Astrocyte (in vitro differentiated cells and primary cell): ENCODE measurements at regions not wholly inside any gene's neighbourhood (a gene's known extent, or its start where the extent isn't known, plus 50 kb on each side); places are given as distances from the start of the nearest gene placed in this dataset.

ENCODE experiments used
- EZH2 ChIP-seq: IDR thresholded peaks from 2 replicates; pipeline ENCODE4 v1.6.1; 2012; ENCODE audit warnings: mild to moderate bottlenecking, low read length, inconsistent platforms; ENCODE audit not compliant: insufficient read depth
- TF ChIP-seq, protein P1 (sequence below): IDR thresholded peaks from 2 replicates; pipeline ENCODE4 v1.5.1; 2011; ENCODE audit warnings: low read depth, mild to moderate bottlenecking, inconsistent platforms, low read length, moderate library complexity; ENCODE audit not compliant: insufficient read depth

DNA sequence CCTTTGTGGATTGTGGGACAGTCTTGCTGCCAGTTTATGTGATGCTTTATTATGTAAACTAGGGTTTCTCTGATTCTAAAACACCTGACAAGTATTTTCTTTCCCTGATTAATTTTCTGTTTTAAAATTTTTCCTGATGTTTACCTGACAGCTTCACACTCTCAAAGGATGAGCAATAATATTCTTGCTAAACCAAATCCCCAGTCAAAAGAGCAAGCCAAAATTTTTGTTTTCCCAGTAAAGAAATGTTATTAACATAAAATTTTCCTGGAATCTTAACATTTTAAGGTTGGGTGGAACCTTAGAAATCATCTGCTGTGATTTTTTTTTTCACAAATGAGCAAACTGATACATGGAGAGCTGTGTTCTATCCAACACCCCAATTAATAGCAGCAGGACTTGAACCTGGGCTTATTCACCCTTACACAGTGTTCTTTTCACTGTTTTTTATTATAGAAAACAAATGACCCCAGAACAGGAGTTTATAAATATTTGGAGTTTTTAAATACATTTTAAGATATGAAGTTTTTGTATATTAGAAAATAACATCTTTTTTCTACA is 185.2 kb upstream of the VIPR2 start:
- TF ChIP-seq, protein P1, sequence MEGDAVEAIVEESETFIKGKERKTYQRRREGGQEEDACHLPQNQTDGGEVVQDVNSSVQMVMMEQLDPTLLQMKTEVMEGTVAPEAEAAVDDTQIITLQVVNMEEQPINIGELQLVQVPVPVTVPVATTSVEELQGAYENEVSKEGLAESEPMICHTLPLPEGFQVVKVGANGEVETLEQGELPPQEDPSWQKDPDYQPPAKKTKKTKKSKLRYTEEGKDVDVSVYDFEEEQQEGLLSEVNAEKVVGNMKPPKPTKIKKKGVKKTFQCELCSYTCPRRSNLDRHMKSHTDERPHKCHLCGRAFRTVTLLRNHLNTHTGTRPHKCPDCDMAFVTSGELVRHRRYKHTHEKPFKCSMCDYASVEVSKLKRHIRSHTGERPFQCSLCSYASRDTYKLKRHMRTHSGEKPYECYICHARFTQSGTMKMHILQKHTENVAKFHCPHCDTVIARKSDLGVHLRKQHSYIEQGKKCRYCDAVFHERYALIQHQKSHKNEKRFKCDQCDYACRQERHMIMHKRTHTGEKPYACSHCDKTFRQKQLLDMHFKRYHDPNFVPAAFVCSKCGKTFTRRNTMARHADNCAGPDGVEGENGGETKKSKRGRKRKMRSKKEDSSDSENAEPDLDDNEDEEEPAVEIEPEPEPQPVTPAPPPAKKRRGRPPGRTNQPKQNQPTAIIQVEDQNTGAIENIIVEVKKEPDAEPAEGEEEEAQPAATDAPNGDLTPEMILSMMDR: no peak
- TF ChIP-seq EZH2: no peak
